Stimulated activated CD4-positive, alpha-beta T cell treated with anti-CD3 and anti-CD28 coated beads, Interleukin-1b, Interleukin-23, amount 100 ng/mL, for 48 hours (primary cell): ENCODE measurements at regions not wholly inside any gene's neighbourhood (a gene's known extent, or its start where the extent isn't known, plus 50 kb on each side); places are given as distances from the start of the nearest gene placed in this dataset.

Experiments used
- DNase-seq: peaks from one replicate; pipeline ENCODE4 v3.0.0-alpha.2; 2020

- no peak for DNase-seq
Observed at GRCh38 chr21:35635261-35635660, 425.1 kb downstream of the SETD4 start.

- DNase-seq: no peak
Observed at GRCh38 chr21:35633501-35633900, 426.8 kb downstream of the SETD4 start.

GRCh38 chr21:35632711-35633110 is 427.6 kb downstream of the SETD4 start:
- DNase-seq: no peak

GRCh38 chr21:35628316-35628715 is 432.0 kb downstream of the SETD4 start:
- no peak for DNase-seq

GRCh38 chr21:35627462-35627861 is 432.9 kb downstream of the SETD4 start:
- DNase-seq: no peak

- no peak for DNase-seq
Observed at GRCh38 chr21:35625576-35625975, 434.8 kb downstream of the SETD4 start.

- DNase-seq: no peak
Observed at GRCh38 chr21:35624901-35625300, 435.4 kb downstream of the SETD4 start.

- no peak for DNase-seq
Observed at GRCh38 chr21:35622612-35623011, 437.7 kb downstream of the SETD4 start.

GRCh38 chr21:35619184-35619583 is 441.1 kb downstream of the SETD4 start:
- DNase-seq: no peak

GRCh38 chr21:35617491-35617890 is 442.8 kb downstream of the SETD4 start:
- no peak for DNase-seq

GRCh38 chr21:35616090-35616489 is 444.2 kb downstream of the SETD4 start:
- DNase-seq: no peak

- DNase-seq: no peak
Observed at GRCh38 chr21:35615325-35615724, 445.0 kb downstream of the SETD4 start.

GRCh38 chr21:35614396-35614921 is 445.9 kb downstream of the SETD4 start:
- DNase-seq: no peak

GRCh38 chr21:35611708-35612132 is 448.6 kb downstream of the SETD4 start:
- no peak for DNase-seq

- no peak for DNase-seq
Observed at GRCh38 chr21:35609263-35609662, 451.1 kb downstream of the SETD4 start.

GRCh38 chr21:35607406-35607805 is 452.9 kb downstream of the SETD4 start:
- no peak for DNase-seq

- DNase-seq: no peak
Observed at GRCh38 chr21:35606578-35606977, 453.7 kb downstream of the SETD4 start.

GRCh38 chr21:35606146-35606545 is 454.2 kb downstream of the SETD4 start:
- no peak for DNase-seq

GRCh38 chr21:35603494-35603893 is 456.8 kb downstream of the SETD4 start:
- no peak for DNase-seq

GRCh38 chr21:35602811-35603362 is 457.4 kb downstream of the SETD4 start:
- DNase-seq: no peak

GRCh38 chr21:35601211-35601610 is 459.1 kb downstream of the SETD4 start:
- DNase-seq: no peak

GRCh38 chr21:35599164-35599563 is 461.2 kb downstream of the SETD4 start:
- no peak for DNase-seq

- no peak for DNase-seq
Observed at GRCh38 chr21:35597750-35598339, 462.5 kb downstream of the SETD4 start.

- DNase-seq: no peak
Observed at GRCh38 chr21:35594905-35595304, 465.4 kb downstream of the SETD4 start.

- DNase-seq: no peak
Observed at GRCh38 chr21:35593000-35593502, 467.3 kb downstream of the SETD4 start.
